Cardiac muscle cell (in vitro differentiated cells and primary cell): ENCODE measurements at regions not wholly inside any gene's neighbourhood (a gene's known extent, or its start where the extent isn't known, plus 50 kb on each side); places are given as distances from the start of the nearest gene placed in this dataset.
"Not testable (repeated sequence)": the region's sequence is repeated elsewhere in the genome, so short reads cannot be mapped to it uniquely, and the experiment has no call there.

Source experiments
- DNase-seq, 2 donors: peaks; one replicate each; pipeline versions ENCODE4 v3.0.0 to v3.0.0-alpha.2; 2010 to 2017; ENCODE audit warnings: low read depth in 1 of 2, low spot score in 1 of 2
- H3K27ac ChIP-seq: fragments of 200-600 bp; sonication (generic); 2 replicates; pipeline ENCODE4 v1.5.1; 2016
- H3K27me3 ChIP-seq: fragments of 200-600 bp; sonication (generic); 2 replicates; pipeline ENCODE4 v1.6.0; 2016; ENCODE audit warnings: control low read depth
- H3K36me3 ChIP-seq: fragments of 200-600 bp; sonication (generic); 2 replicates; pipeline ENCODE4 v1.5.1; 2016; ENCODE audit warnings: control low read depth
- H3K4me1 ChIP-seq: fragments of 200-600 bp; sonication (generic); 2 replicates; pipeline ENCODE4 v1.8.1; 2017; ENCODE audit warnings: low read depth, mild to moderate bottlenecking, mixed run types
- H3K4me3 ChIP-seq: fragments of 200-600 bp; sonication (generic); 2 replicates; pipeline ENCODE4 v1.5.1; 2016; ENCODE audit warnings: mild to moderate bottlenecking
- H3K9me3 ChIP-seq: fragments of 200-600 bp; sonication (generic); 2 replicates; pipeline ENCODE4 v1.5.1; 2017; ENCODE audit warnings: low read depth, mild to moderate bottlenecking, control low read depth
- CTCF ChIP-seq: IDR thresholded peaks from 2 replicates; pipeline ENCODE4 v1.5.1; 2012; ENCODE audit warnings: low read depth, mild to moderate bottlenecking, low read length

GRCh38 chr2:106339609-106340008 lies 128.6 kb downstream of the RGPD3 start:
- TF ChIP-seq CTCF: no peak
- Histone ChIP-seq H3K4me3 (no peak overlapping the region), H3K9me3 (no peaks in the 10 kb centered on the region), H3K27me3 (no peaks in the 10 kb centered on the region), H3K36me3 (no peaks in the 10 kb centered on the region), H3K4me1 (no peaks in the 10 kb centered on the region), H3K27ac (no peak overlapping the region)
- DNase-seq: no peak

- no peak overlapping the region for H3K27ac ChIP-seq
- no peaks in the 10 kb centered on the region for H3K9me3 ChIP-seq
- TF ChIP-seq CTCF: no peak
- no peaks in the 10 kb centered on the region for H3K27me3 ChIP-seq
- H3K4me3 ChIP-seq: no peak overlapping the region
- H3K36me3 ChIP-seq: no peaks in the 10 kb centered on the region
- no peak for DNase-seq
- no peaks in the 10 kb centered on the region for H3K4me1 ChIP-seq
These were observed 129.1 kb downstream of the RGPD3 start for GRCh38 chr2:106339132-106339531.

DNA sequence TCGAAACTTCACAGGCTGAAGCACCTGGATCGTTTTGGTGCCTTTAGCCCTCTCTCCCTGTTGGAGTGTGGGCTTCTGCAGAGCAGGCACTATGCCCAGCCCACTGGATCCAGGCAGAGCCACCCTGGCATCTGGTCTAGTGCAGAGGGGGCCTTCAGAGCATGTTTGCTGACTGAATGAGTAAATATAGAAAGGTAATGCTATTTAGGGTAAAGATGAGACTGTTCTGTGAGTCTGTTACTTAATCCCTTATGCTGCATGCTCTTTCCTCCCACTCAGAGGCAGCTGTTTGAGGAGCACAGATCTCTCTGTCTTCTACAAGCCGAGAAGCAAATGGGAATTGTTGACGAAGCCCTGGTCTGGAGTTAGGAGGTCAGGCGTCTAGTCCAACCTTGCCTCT lies 130.2 kb downstream of the RGPD3 start:
- no peaks in the 10 kb centered on the region for H3K27me3 ChIP-seq
- no peak for DNase-seq
- H3K36me3 ChIP-seq: no peaks in the 10 kb centered on the region
- no peak for TF ChIP-seq CTCF
- no peak overlapping the region for H3K27ac ChIP-seq
- no peak overlapping the region for H3K4me3 ChIP-seq
- H3K9me3 ChIP-seq: no peaks in the 10 kb centered on the region
- no peaks in the 10 kb centered on the region for H3K4me1 ChIP-seq

DNA sequence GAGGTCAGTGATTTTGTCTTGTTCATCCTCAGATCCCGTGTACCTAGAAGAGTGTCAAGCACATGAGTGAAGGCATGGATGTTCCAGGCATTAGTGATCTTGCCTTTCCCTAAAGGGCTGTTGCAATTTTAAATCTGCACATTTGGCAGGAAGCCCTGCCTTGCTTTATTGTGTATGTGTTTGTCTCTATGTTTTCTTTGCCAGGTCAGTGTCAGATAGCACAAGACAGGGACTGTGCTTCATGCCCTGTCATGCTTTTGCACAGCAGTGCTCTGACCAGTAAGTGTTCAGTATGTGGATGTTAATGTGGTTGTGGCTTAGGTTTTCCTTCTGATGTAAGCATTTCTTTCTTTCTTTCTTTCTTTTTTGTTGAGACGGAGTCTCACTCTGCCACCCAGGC lies 131.5 kb downstream of the RGPD3 start:
- TF ChIP-seq CTCF: no peak
- no peak for DNase-seq
- no peak overlapping the region for H3K27ac ChIP-seq
- H3K36me3 ChIP-seq: no peaks in the 10 kb centered on the region
- H3K4me3 ChIP-seq: no peak overlapping the region
- H3K4me1 ChIP-seq: no peaks in the 10 kb centered on the region
- H3K9me3 ChIP-seq: no peaks in the 10 kb centered on the region
- H3K27me3 ChIP-seq: no peaks in the 10 kb centered on the region

DNA sequence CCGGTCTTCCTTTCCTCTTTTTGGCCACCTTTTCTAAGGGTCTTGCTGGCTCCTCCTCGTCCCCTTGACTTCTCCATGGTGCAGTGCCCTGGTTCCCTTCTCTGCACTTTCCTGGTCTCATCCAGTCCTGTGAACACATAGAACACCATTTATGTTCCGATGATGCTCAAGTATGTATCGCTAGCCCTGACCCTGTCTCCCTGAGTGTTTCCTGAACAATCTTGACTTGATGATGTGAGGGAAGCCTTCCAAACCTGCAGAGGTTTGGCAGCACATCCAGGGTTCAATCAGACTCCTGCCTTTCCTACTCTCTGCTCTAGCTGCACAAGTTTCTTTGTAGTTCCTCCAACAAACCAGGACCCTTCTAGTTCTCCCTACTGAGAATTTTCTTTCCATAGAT lies 132.1 kb downstream of the RGPD3 start:
- Histone ChIP-seq H3K27me3 (no peaks in the 10 kb centered on the region), H3K4me1 (no peaks in the 10 kb centered on the region), H3K27ac (no peak overlapping the region), H3K36me3 (no peaks in the 10 kb centered on the region), H3K4me3 (no peak overlapping the region), H3K9me3 (no peaks in the 10 kb centered on the region)
- DNase-seq: no peak
- TF ChIP-seq CTCF: no peak

DNA sequence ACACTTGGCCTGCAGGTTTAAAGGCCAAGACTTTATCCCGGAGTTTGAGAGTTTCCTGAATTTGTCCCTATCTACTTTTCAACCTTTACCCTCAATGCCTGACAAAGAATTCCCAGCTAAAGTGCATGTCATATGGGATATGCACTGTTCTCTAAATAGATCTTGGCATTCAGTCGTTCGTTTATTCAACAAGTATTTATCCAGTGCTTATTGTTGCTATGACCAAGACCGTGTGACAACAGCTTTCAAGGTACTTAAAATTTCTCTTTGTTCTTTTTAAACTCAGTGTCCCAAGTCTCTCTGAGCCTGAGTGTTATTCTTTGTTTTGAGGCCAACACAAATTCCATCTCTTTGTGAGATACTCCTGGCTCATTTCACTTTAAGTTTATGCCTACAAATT lies 133.4 kb downstream of the RGPD3 start:
- no peak overlapping the region for H3K4me3 ChIP-seq
- DNase-seq: no peak
- no peaks in the 10 kb centered on the region for H3K9me3 ChIP-seq
- no peaks in the 10 kb centered on the region for H3K27me3 ChIP-seq
- TF ChIP-seq CTCF: no peak
- no peak overlapping the region for H3K27ac ChIP-seq
- H3K36me3 ChIP-seq: no peaks in the 10 kb centered on the region
- H3K4me1 ChIP-seq: no peaks in the 10 kb centered on the region

DNA sequence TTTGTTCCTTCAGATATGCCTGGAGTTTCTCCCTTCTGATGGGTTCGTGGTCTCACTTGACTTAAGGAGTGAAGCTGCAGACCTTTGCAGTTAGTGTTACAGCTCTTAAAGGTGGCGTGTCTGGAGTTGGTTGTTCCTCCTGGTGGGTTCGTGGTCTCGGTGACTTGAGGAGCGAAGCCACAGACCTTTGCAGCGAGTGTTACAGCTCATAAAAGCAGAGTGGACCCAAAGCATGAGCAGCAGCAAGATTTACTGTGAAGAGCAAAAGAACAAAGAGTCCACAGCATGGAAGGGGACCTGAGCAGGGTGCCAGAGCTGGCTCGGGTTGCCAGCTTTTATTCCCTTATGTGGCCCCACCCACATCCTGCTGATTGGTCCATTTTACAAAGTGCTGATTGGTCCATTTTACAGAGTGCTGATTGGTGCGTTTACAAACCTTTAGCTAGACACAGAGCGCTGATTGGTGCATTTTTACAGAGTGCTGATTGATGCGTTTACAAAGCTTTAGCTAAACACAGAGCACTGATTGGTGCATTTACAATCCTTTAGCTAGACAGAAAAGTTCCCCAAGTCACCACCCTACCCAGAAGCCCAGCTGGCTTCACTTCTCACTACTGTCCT lies 134.8 kb downstream of the RGPD3 start:
- H3K4me1 ChIP-seq, DNase-seq, H3K36me3 ChIP-seq: not testable (repeated sequence)

More for the DNA sequence above, 134.8 kb downstream of the RGPD3 start:
- H3K27me3 ChIP-seq, H3K4me3 ChIP-seq, H3K27ac ChIP-seq, H3K9me3 ChIP-seq: not testable (repeated sequence)
